Chondrocyte (in vitro differentiated cells): ENCODE measurements at regions not wholly inside any gene's neighbourhood (a gene's known extent, or its start where the extent isn't known, plus 50 kb on each side); places are given as distances from the start of the nearest gene placed in this dataset.

Experiments used
- DNase-seq: peaks from one replicate; pipeline ENCODE4 v3.0.0; 2021; ENCODE audit warnings: mixed read lengths, low spot score
- H3K27ac Mint-ChIP-seq: one replicate; pipeline ENCODE4 v1.8.0; 2021; ENCODE audit warnings: mild to moderate bottlenecking, moderate library complexity, mixed read lengths; ENCODE audit not compliant: unreplicated experiment
- H3K27me3 Mint-ChIP-seq: 2 replicates; pipeline ENCODE4 v1.8.0; 2021; ENCODE audit warnings: low read depth, mixed read lengths
- H3K36me3 Mint-ChIP-seq: 2 replicates; pipeline ENCODE4 v1.8.0; 2021; ENCODE audit warnings: low read depth, mixed read lengths
- H3K4me1 Mint-ChIP-seq: 2 replicates; pipeline ENCODE4 v1.8.0; 2021; ENCODE audit warnings: low read depth, mild to moderate bottlenecking, mixed read lengths
- H3K4me3 Mint-ChIP-seq: one replicate; pipeline ENCODE4 v1.8.0; 2021; ENCODE audit warnings: mild to moderate bottlenecking, moderate library complexity, mixed read lengths; ENCODE audit not compliant: unreplicated experiment
- H3K9me3 Mint-ChIP-seq: 2 replicates; pipeline ENCODE4 v1.8.0; 2021; ENCODE audit warnings: low read depth, mixed read lengths
- CTCF ChIP-seq: fragments of 200-600 bp; sonication (generic); IDR thresholded peaks from 2 replicates; pipeline ENCODE4 v1.5.0; 2021; ENCODE audit warnings: antibody characterized with exemption, mild to moderate bottlenecking, moderate library complexity

- H3K36me3 Mint-ChIP-seq = no peaks in the 10 kb centered on the region
- peaks cover 25% of the 10 kb centered on the region for H3K4me1 Mint-ChIP-seq
- H3K27me3 Mint-ChIP-seq = no peaks in the 10 kb centered on the region
These were observed 194.3 kb downstream of the BCHE start for GRCh38 chr3:165642761-165643420.

DNA sequence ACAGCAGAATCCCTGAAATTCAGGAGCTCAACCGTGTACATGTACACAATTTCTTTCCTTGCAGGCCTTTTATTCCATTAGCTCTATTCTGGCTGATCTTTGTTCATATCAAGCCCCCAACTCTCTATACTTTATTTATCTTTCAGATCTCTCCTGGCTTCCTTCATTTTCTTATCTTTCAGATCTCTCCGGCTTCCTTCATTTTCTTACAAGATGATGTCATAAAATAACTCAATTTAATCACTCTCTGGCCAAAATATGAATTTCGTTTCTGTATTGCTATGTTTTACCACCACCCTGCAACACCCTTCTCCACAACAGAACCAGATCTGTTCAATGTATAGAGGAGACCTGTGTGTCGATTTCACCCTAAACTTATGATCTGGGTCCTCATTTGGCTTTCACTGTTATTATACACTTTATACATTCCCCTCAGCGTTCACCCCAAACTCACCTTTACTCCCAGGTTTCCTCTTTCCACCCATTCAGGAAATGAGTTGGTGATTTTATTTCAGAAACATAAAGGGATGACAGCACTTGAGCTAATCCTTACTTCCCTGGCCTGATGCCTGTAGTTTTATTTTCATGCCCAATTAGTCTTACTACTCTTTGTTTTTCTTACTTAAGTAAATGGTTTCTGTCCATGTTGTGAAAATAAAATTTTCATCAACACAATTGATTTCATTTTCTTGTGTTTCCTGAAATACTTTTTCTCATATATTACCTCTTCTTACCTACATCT lies 195.5 kb downstream of the BCHE start:
- no peak overlapping the region for H3K27ac Mint-ChIP-seq
- H3K36me3 Mint-ChIP-seq = no peaks in the 10 kb centered on the region
- H3K9me3 Mint-ChIP-seq = peaks cover 7% of the 10 kb centered on the region
- DNase-seq = no peak
- TF ChIP-seq CTCF = no peak
- H3K4me3 Mint-ChIP-seq = no peak overlapping the region
- no peaks in the 10 kb centered on the region for H3K27me3 Mint-ChIP-seq
- H3K4me1 Mint-ChIP-seq = peaks cover 24% of the 10 kb centered on the region

More at GRCh38 chr3:165642761-165643420, 194.3 kb downstream of the BCHE start:
- H3K9me3 Mint-ChIP-seq = peaks cover 8% of the 10 kb centered on the region
- peak overlapping the region; percentile 3 for H3K4me3 Mint-ChIP-seq
- no peak for TF ChIP-seq CTCF
- DNase-seq = no peak
- peak overlapping the region; percentile 96 for H3K27ac Mint-ChIP-seq

GRCh38 chr3:165640970-165641369 lies 196.3 kb downstream of the BCHE start:
- no peaks in the 10 kb centered on the region for H3K27me3 Mint-ChIP-seq

DNA sequence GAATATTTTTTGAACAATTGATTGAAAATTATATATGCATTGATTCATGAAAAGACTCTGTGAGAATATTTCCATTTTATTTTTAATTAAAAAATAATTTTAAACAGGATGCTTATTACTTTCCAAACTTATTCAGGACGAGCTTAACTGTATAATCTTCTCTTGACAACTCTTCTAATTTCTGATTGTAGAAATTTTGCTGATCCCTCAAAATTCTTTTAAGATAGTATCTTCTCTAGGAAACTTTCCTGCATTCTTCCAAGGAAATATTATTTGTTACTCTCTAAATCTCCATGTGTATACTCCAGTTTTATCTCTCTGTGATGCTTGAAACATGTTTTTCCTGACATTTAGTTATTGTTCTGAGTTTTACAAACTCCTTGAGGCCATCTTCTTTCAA lies 197.2 kb downstream of the BCHE start:
- Mint-ChIP-seq H3K9me3 (no peaks in the 10 kb centered on the region), H3K4me3 (no peak overlapping the region), H3K27ac (no peak overlapping the region), H3K27me3 (no peaks in the 10 kb centered on the region), H3K4me1 (peaks cover 21% of the 10 kb centered on the region), H3K36me3 (no peaks in the 10 kb centered on the region)
- no peak for DNase-seq
- no peak for TF ChIP-seq CTCF

More at GRCh38 chr3:165640970-165641369, 196.3 kb downstream of the BCHE start:
- Mint-ChIP-seq H3K4me1 (peaks cover 21% of the 10 kb centered on the region), H3K4me3 (no peak overlapping the region), H3K36me3 (no peaks in the 10 kb centered on the region), H3K9me3 (peaks cover 6% of the 10 kb centered on the region), H3K27ac (no peak overlapping the region)
- no peak for DNase-seq
- no peak for TF ChIP-seq CTCF

DNA sequence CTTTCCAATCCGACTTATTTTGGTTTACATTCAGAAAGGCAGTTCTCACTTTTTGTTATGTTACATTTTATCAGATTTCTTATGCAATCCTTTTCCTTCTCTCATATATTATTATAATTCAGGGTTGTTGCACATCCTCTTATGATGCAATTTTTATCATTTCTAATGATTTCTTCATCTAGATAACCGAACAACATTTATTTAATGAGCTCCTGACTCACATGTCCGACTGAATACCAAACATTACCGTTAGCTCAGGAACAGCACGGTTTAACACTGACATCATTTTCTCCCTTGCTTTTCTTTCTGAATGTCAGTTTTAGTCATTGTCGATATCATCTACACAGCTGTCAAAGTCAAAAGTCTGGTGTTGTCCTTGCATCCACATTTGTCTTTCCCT lies 199.2 kb downstream of the BCHE start:
- Mint-ChIP-seq H3K27me3 (no peaks in the 10 kb centered on the region), H3K36me3 (no peaks in the 10 kb centered on the region), H3K4me3 (no peak overlapping the region), H3K9me3 (no peaks in the 10 kb centered on the region), H3K27ac (no peak overlapping the region), H3K4me1 (peaks cover 15% of the 10 kb centered on the region)
- no peak for DNase-seq
- no peak for TF ChIP-seq CTCF
